Fibroblast of lung (primary cell): ENCODE measurements at regions not wholly inside any gene's neighbourhood (a gene's known extent, or its start where the extent isn't known, plus 50 kb on each side); places are given as distances from the start of the nearest gene placed in this dataset.

Source experiments
- CTCF ChIP-seq, 2 donors: IDR thresholded peaks in 1 of 2; conservative IDR thresholded peaks in 1 of 2; 1 replicate in 1 of 2; 2 replicates in 1 of 2; pipeline ENCODE4 v1.5.1; 2011 to 2012; ENCODE audit warnings: low read length in 2 of 2, control low read depth in 1 of 2, inconsistent platforms in 1 of 2, low read depth in 1 of 2, mild to moderate bottlenecking in 1 of 2
- EZH2 ChIP-seq: IDR thresholded peaks from 2 replicates; pipeline ENCODE4 v1.5.1; 2012; ENCODE audit warnings: low read length, control low read depth, mild to moderate bottlenecking; ENCODE audit errors: missing control alignments

DNA sequence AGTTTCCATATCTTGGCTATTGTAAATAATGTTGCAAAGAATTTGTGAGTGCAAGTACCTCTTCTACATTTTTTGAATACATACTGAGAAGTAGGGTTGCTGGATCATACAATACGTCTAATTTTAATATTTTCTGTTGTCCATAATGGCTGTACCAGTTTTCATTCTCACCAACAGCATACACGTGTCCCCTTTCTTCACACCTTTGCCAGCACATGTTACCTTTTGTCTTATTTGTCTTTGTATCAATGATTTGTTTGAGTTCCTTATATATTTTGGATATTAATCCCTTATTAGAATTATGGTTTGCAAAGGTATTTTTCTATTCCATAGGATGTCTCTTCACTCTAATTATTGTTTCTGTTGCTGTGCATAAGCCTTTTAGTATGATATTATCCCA lies 904.3 kb downstream of the METTL15 start:
- TF ChIP-seq CTCF (conservative IDR thresholded peaks at IDR 0.05 in 1 of 2, IDR thresholded peaks at IDR 0.05 in 1 of 2; ENCODE audit: low read depth in 1 of 2, low read length in 2 of 2) = no peak
- no peak for TF ChIP-seq EZH2
